GM12891 (cell line): ENCODE measurements at regions not wholly inside any gene's neighbourhood (a gene's known extent, or its start where the extent isn't known, plus 50 kb on each side); places are given as distances from the start of the nearest gene placed in this dataset.

Experiments
- POLR2A ChIP-seq: IDR thresholded peaks from 2 replicates; pipeline ENCODE4 v1.6.1; 2011; ENCODE audit warnings: low read depth, low read length, control low read depth
- POLR2AphosphoS5 ChIP-seq: IDR thresholded peaks from 2 replicates; pipeline ENCODE4 v1.6.1; 2011; ENCODE audit warnings: low read depth, low read length, control low read depth
- POU2F2 ChIP-seq: IDR thresholded peaks from 2 replicates; pipeline ENCODE4 v1.6.1; 2011; ENCODE audit warnings: low read depth, mild to moderate bottlenecking, control low read depth, low read length, moderate library complexity
- SPI1 ChIP-seq: IDR thresholded peaks from 2 replicates; pipeline ENCODE4 v1.6.1; 2011; ENCODE audit warnings: low read depth, low read length, control low read depth
- TAF1 ChIP-seq: IDR thresholded peaks from 2 replicates; pipeline ENCODE4 v1.6.1; 2011; ENCODE audit warnings: low read depth, low read length, control low read depth

DNA sequence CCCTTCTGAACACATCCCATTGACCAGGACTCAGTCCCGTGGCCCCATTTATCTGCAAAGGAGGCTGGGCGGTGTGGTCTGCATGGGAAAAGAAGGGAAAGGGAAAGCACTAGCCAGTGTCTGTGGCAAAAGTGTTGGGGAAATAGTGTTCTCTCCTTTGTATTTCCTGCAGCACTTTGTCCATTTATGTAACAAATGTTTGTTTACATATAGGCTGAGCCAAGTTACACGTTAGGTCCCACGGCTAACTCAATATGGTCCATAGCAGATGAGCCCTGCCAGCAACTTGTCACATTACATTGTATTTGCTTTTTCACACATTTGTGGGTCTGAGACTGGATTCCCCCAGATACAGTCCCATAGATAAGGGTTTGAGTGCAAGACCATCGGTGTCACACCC is 260.5 kb downstream of the MSX2 start:
- TF ChIP-seq POLR2A, result no peak
- no peak for TF ChIP-seq TAF1
- TF ChIP-seq POLR2AphosphoS5, result no peak
- TF ChIP-seq SPI1, result no peak
- no peak for TF ChIP-seq POU2F2
